ENCODE measurements at regions not wholly inside any gene's neighbourhood (a gene's known extent, or its start where the extent isn't known, plus 50 kb on each side); places are given as distances from the start of the nearest gene placed in this dataset.

DNA sequence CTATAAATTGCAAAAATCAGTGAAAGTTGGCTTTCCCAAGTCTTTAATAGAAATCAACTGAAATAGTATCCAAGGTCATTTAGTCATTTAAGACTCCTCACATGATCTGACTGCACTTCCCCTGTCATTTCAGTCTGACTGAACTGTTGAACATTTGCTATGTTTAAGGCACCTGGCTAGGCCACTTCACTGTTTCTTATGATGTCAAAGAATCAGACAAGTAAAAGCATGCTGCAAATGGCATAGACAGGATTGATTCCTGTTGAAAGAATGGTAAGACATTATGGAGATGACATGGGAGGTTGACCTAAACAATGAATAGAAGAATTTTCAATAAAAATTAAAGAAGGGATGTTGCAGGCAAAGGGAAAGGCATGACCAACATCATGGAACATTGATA lies 502.1 kb downstream of the NFIB start (continued):
- TF ChIP-seq, protein P1, sequence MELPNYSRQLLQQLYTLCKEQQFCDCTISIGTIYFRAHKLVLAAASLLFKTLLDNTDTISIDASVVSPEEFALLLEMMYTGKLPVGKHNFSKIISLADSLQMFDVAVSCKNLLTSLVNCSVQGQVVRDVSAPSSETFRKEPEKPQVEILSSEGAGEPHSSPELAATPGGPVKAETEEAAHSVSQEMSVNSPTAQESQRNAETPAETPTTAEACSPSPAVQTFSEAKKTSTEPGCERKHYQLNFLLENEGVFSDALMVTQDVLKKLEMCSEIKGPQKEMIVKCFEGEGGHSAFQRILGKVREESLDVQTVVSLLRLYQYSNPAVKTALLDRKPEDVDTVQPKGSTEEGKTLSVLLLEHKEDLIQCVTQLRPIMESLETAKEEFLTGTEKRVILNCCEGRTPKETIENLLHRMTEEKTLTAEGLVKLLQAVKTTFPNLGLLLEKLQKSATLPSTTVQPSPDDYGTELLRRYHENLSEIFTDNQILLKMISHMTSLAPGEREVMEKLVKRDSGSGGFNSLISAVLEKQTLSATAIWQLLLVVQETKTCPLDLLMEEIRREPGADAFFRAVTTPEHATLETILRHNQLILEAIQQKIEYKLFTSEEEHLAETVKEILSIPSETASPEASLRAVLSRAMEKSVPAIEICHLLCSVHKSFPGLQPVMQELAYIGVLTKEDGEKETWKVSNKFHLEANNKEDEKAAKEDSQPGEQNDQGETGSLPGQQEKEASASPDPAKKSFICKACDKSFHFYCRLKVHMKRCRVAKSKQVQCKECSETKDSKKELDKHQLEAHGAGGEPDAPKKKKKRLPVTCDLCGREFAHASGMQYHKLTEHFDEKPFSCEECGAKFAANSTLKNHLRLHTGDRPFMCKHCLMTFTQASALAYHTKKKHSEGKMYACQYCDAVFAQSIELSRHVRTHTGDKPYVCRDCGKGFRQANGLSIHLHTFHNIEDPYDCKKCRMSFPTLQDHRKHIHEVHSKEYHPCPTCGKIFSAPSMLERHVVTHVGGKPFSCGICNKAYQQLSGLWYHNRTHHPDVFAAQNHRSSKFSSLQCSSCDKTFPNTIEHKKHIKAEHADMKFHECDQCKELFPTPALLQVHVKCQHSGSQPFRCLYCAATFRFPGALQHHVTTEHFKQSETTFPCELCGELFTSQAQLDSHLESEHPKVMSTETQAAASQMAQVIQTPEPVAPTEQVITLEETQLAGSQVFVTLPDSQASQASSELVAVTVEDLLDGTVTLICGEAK (IDR thresholded peaks at IDR 0.05; ENCODE audit: borderline replicate concordance): no peak
- TF ChIP-seq POLR2A (IDR thresholded peaks at IDR 0.05; ENCODE audit: low read depth, low read length): no peak

DNA sequence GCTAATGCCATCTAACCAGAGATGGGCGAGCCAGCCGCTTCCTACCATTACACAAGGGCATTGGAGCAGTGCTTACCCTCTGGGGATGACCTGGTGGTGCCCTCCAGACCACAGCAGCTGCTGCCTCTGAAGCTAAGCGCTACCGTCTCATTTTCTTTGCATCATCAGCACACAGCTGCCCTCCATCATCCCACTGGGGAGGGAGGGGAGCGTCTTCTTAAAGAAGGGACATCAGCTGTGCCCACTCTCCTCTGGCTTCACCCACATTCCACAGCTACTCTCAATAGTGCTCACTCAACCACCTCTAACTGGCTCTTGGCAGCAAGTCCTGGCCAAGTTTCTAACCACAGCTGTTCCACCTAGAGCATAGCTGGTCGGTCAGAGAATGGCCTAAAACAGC lies 503.4 kb downstream of the NFIB start:
- POLR2A ChIA-PET: no interaction called here
- H3K9me3 ChIP-seq (replicated peaks; ENCODE audit: control insufficient read depth, insufficient read depth, low read length): no peaks in the 10 kb centered on the region
- in situ Hi-C loops (cut with MboI): no loop called here
- no peaks in the 10 kb centered on the region for H3K79me2 ChIP-seq (ENCODE audit: control insufficient read depth, insufficient read depth, low read length)
- no peaks in the 10 kb centered on the region for H3K36me3 ChIP-seq (ENCODE audit: control insufficient read depth in 2 of 2, insufficient read depth in 2 of 2, low read length in 1 of 2)
- no peak for FAIRE-seq
- WGBS (ENCODE audit: insufficient coverage, insufficient replicate concordance, low lambda C conversion rate, missing lambda C conversion rate): 18% methylated on average over 6 of the region's 6 CpGs
- no peak for DNase-seq (ENCODE audit: low read depth, low spot score)
- no peaks in the 10 kb centered on the region for H3K4me1 ChIP-seq (ENCODE audit: control insufficient read depth, insufficient read depth, low read length)
- H3K27ac ChIP-seq (ENCODE audit: control insufficient read depth, insufficient read depth): no peak overlapping the region
- no peak overlapping the region for H2AFZ ChIP-seq (ENCODE audit: control insufficient read depth, low read depth, low read length)
- SMC1A ChIA-PET (ENCODE audit: uncharacterized antibody, unreplicated experiment): interaction anchor here (1.1 kb wide), 1 partner anchor 43 kb away, joined by 3 read pairs; no protein-coding TSS in a partner anchor
- intact Hi-C loops (cut with micrococcal nuclease; ENCODE audit: unreplicated experiment): no loop called here
- no peaks in the 10 kb centered on the region for H3K27me3 ChIP-seq (replicated peaks in 1 of 2; ENCODE audit: control insufficient read depth in 2 of 2, insufficient read depth in 2 of 2, low read length in 1 of 2)
- no peak overlapping the region for H3K4me3 ChIP-seq
- no peak overlapping the region for H3K4me2 ChIP-seq (ENCODE audit: control insufficient read depth, insufficient read depth)
- no peak overlapping the region for H3K9ac ChIP-seq (ENCODE audit: control insufficient read depth, insufficient read depth, low read length)
- no TSS peak for BruUV-seq (replicated peaks)
- CTCF ChIA-PET: no interaction called here
- no peak for ATAC-seq
- RAD21 ChIA-PET (ENCODE audit: unreplicated experiment): no interaction called here
- no peaks in the 10 kb centered on the region for H4K20me1 ChIP-seq (ENCODE audit: control insufficient read depth, insufficient read depth)
- TF ChIP-seq TAF1 (IDR thresholded peaks at IDR 0.05; ENCODE audit: borderline replicate concordance, low read depth, low read length) (no peak), ESRRA (IDR thresholded peaks at IDR 0.05; ENCODE audit: low read length) (no peak), ZSCAN29 (IDR thresholded peaks at IDR 0.05) (no peak), CHD1 (IDR thresholded peaks at IDR 0.05; ENCODE audit: low read depth, low read length) (no peak), HDGF (IDR thresholded peaks at IDR 0.05) (no peak), ZNF24 (IDR thresholded peaks at IDR 0.05) (no peak), TCF3 (IDR thresholded peaks at IDR 0.05; ENCODE audit: borderline replicate concordance, insufficient read depth, low read depth, low read length) (no peak), NR2C1 (IDR thresholded peaks at IDR 0.05) (no peak), NBN (IDR thresholded peaks at IDR 0.05) (no peak)
- TF ChIP-seq, protein P2, sequence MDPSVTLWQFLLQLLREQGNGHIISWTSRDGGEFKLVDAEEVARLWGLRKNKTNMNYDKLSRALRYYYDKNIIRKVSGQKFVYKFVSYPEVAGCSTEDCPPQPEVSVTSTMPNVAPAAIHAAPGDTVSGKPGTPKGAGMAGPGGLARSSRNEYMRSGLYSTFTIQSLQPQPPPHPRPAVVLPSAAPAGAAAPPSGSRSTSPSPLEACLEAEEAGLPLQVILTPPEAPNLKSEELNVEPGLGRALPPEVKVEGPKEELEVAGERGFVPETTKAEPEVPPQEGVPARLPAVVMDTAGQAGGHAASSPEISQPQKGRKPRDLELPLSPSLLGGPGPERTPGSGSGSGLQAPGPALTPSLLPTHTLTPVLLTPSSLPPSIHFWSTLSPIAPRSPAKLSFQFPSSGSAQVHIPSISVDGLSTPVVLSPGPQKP (IDR thresholded peaks at IDR 0.05; ENCODE audit: low read depth, low read length): no peak
- TF ChIP-seq, protein P3, sequence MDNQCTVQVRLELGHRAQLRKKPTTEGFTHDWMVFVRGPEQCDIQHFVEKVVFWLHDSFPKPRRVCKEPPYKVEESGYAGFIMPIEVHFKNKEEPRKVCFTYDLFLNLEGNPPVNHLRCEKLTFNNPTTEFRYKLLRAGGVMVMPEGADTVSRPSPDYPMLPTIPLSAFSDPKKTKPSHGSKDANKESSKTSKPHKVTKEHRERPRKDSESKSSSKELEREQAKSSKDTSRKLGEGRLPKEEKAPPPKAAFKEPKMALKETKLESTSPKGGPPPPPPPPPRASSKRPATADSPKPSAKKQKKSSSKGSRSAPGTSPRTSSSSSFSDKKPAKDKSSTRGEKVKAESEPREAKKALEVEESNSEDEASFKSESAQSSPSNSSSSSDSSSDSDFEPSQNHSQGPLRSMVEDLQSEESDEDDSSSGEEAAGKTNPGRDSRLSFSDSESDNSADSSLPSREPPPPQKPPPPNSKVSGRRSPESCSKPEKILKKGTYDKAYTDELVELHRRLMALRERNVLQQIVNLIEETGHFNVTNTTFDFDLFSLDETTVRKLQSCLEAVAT (IDR thresholded peaks at IDR 0.05): no peak
- TF ChIP-seq, protein P4, sequence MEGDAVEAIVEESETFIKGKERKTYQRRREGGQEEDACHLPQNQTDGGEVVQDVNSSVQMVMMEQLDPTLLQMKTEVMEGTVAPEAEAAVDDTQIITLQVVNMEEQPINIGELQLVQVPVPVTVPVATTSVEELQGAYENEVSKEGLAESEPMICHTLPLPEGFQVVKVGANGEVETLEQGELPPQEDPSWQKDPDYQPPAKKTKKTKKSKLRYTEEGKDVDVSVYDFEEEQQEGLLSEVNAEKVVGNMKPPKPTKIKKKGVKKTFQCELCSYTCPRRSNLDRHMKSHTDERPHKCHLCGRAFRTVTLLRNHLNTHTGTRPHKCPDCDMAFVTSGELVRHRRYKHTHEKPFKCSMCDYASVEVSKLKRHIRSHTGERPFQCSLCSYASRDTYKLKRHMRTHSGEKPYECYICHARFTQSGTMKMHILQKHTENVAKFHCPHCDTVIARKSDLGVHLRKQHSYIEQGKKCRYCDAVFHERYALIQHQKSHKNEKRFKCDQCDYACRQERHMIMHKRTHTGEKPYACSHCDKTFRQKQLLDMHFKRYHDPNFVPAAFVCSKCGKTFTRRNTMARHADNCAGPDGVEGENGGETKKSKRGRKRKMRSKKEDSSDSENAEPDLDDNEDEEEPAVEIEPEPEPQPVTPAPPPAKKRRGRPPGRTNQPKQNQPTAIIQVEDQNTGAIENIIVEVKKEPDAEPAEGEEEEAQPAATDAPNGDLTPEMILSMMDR (IDR thresholded peaks at IDR 0.05 in 2 of 3, conservative IDR thresholded peaks at IDR 0.05 in 1 of 3; ENCODE audit: control insufficient read depth in 2 of 3, extremely low read depth in 1 of 3, insufficient read depth in 1 of 3, low read depth in 3 of 3, low read length in 3 of 3): no peak
